ENCODE measurements at regions not wholly inside any gene's neighbourhood (a gene's known extent, or its start where the extent isn't known, plus 50 kb on each side); places are given as distances from the start of the nearest gene placed in this dataset.

- in situ Hi-C loops (cut with MboI; ENCODE audit: low pct_unique_long_range_greater_than_20kb, low sequenced_read_pairs) = no loop called here
Observed at GRCh38 chr2:19244460-19245363, 113.7 kb downstream of the OSR1 start.

GRCh38 chr2:19238440-19239060, 119.9 kb downstream of the OSR1 start:
- in situ Hi-C loops (cut with MboI; ENCODE audit: low pct_unique_long_range_greater_than_20kb, low sequenced_read_pairs) = no loop called here
- DNase-seq = no peak

More at GRCh38 chr2:19244460-19245363, 113.7 kb downstream of the OSR1 start:
- DNase-seq = no peak

GRCh38 chr2:19235308-19235707, 123.1 kb downstream of the OSR1 start:
- in situ Hi-C loops (cut with MboI; ENCODE audit: low pct_unique_long_range_greater_than_20kb, low sequenced_read_pairs) = no loop called here
- no peak for DNase-seq

GRCh38 chr2:19232312-19232711, 126.1 kb downstream of the OSR1 start:
- in situ Hi-C loops (cut with MboI; ENCODE audit: low pct_unique_long_range_greater_than_20kb, low sequenced_read_pairs) = no loop called here

GRCh38 chr2:19231625-19232024, 126.8 kb downstream of the OSR1 start:
- no peak for DNase-seq
- in situ Hi-C loops (cut with MboI; ENCODE audit: low pct_unique_long_range_greater_than_20kb, low sequenced_read_pairs) = no loop called here

More at GRCh38 chr2:19232312-19232711, 126.1 kb downstream of the OSR1 start:
- DNase-seq = no peak

GRCh38 chr2:19230626-19231025, 127.8 kb downstream of the OSR1 start:
- in situ Hi-C loops (cut with MboI; ENCODE audit: low pct_unique_long_range_greater_than_20kb, low sequenced_read_pairs) = no loop called here
- no peak for DNase-seq

- DNase-seq = no peak
- in situ Hi-C loops (cut with MboI; ENCODE audit: low pct_unique_long_range_greater_than_20kb, low sequenced_read_pairs) = no loop called here
Observed at GRCh38 chr2:19228715-19229114, 129.7 kb downstream of the OSR1 start.

GRCh38 chr2:19228181-19228593, 130.2 kb downstream of the OSR1 start:
- no peak for DNase-seq
- in situ Hi-C loops (cut with MboI; ENCODE audit: low pct_unique_long_range_greater_than_20kb, low sequenced_read_pairs) = no loop called here

GRCh38 chr2:19226871-19227270, 131.6 kb downstream of the OSR1 start:
- in situ Hi-C loops (cut with MboI; ENCODE audit: low pct_unique_long_range_greater_than_20kb, low sequenced_read_pairs) = no loop called here
- no peak for DNase-seq

- in situ Hi-C loops (cut with MboI; ENCODE audit: low pct_unique_long_range_greater_than_20kb, low sequenced_read_pairs) = no loop called here
- DNase-seq = no peak
Observed at GRCh38 chr2:19226386-19226785, 132.0 kb downstream of the OSR1 start.

- in situ Hi-C loops (cut with MboI; ENCODE audit: low pct_unique_long_range_greater_than_20kb, low sequenced_read_pairs) = no loop called here
- no peak for DNase-seq
Observed at GRCh38 chr2:19225931-19226330, 132.5 kb downstream of the OSR1 start.

GRCh38 chr2:19225126-19225525, 133.3 kb downstream of the OSR1 start:
- in situ Hi-C loops (cut with MboI; ENCODE audit: low pct_unique_long_range_greater_than_20kb, low sequenced_read_pairs) = no loop called here
- no peak for DNase-seq

GRCh38 chr2:19224486-19224885, 133.9 kb downstream of the OSR1 start:
- DNase-seq = no peak
- in situ Hi-C loops (cut with MboI; ENCODE audit: low pct_unique_long_range_greater_than_20kb, low sequenced_read_pairs) = no loop called here

GRCh38 chr2:19224011-19224410, 134.4 kb downstream of the OSR1 start:
- DNase-seq = no peak
- in situ Hi-C loops (cut with MboI; ENCODE audit: low pct_unique_long_range_greater_than_20kb, low sequenced_read_pairs) = no loop called here

- in situ Hi-C loops (cut with MboI; ENCODE audit: low pct_unique_long_range_greater_than_20kb, low sequenced_read_pairs) = no loop called here
- no peak for DNase-seq
Observed at GRCh38 chr2:19219060-19219459, 139.4 kb downstream of the OSR1 start.

GRCh38 chr2:19218166-19218565, 140.3 kb downstream of the OSR1 start:
- in situ Hi-C loops (cut with MboI; ENCODE audit: low pct_unique_long_range_greater_than_20kb, low sequenced_read_pairs) = no loop called here
- no peak for DNase-seq

GRCh38 chr2:19216676-19217602, 141.5 kb downstream of the OSR1 start:
- in situ Hi-C loops (cut with MboI; ENCODE audit: low pct_unique_long_range_greater_than_20kb, low sequenced_read_pairs) = no loop called here
- DNase-seq = no peak

- in situ Hi-C loops (cut with MboI; ENCODE audit: low pct_unique_long_range_greater_than_20kb, low sequenced_read_pairs) = no loop called here
- no peak for DNase-seq
Observed at GRCh38 chr2:19216238-19216637, 142.2 kb downstream of the OSR1 start.

GRCh38 chr2:19214682-19215391, 143.6 kb downstream of the OSR1 start:
- in situ Hi-C loops (cut with MboI; ENCODE audit: low pct_unique_long_range_greater_than_20kb, low sequenced_read_pairs) = no loop called here
- no peak for DNase-seq

All from KBM-7 (cell line).